ENCODE measurements at regions not wholly inside any gene's neighbourhood (a gene's known extent, or its start where the extent isn't known, plus 50 kb on each side); places are given as distances from the start of the nearest gene placed in this dataset.
A peak's percentile ranks its signal among the peaks of the same experiment; 100 is the strongest.
"Not testable (repeated sequence)": the region's sequence is repeated elsewhere in the genome, so short reads cannot be mapped to it uniquely, and the experiment has no call there.

DNA sequence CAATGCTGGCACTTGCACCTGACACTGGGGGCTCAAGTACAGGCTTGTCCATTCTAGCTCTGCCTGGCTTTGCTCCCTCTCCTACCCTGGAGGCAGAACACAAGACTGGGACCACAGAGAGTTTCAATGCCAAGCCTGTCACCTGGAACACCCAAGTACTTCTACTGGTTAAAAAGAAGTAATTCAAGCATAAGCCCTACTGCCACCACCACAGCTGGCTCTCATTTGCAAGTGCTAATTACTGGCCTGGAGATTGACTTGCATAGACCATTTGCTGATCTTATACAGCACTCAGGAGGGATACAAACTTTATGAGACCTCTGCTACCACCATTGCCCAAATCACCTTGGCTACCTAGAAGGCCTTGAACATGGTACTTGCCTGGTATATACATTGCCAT, 1550.9 kb downstream of the C4orf33 start:
- no peak for DNase-seq (ENCODE audit: low read depth)

GRCh38 chr4:130648570-130648969, 1552.6 kb downstream of the C4orf33 start:
- DNase-seq (ENCODE audit: low read depth) = no peak

GRCh38 chr4:130653842-130654241, 1557.9 kb downstream of the C4orf33 start:
- DNase-seq (ENCODE audit: low read depth) = no peak

- no peak for DNase-seq (ENCODE audit: low read depth)
Measured at GRCh38 chr4:130659320-130659719, 1563.4 kb downstream of the C4orf33 start.

DNA sequence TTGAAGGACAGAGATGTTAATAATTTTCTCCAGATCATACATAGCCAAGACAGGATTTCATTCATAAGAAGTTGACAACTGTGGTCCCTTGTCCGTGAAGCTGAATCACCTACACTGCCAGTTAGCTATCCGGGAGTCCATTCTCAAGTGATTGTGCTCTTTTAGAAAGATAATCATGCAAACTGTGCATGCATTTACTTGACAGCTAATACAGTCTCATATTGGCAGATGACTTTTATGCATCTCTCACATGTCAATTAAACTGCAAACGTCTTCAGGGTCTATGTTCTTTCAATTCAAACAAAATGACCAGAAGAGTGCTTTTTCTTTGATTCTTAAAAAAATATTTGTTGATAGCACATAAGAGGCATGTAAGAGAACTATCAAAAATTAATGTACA, 1572.9 kb downstream of the C4orf33 start:
- DNase-seq (ENCODE audit: low read depth) = no peak

GRCh38 chr4:130675266-130675665, 1579.3 kb downstream of the C4orf33 start:
- DNase-seq (ENCODE audit: low read depth) = no peak

DNA sequence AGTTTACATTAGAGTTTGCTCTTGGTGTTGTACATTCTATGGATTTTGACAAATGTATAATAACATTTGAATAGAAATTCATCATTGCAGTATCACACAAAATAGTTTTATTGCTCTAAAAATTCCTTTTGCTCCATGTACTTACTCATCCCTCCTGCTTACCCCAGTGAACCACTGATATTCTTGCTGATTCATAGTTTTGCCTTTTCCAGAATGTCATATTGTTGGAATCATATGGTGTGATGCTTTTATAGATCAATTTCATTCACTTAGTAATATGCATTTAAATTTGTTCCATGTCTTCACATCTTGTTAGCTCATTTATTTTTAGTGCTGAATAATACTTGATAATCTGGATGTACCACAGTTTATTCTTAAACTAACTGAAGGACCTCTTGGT, 1593.2 kb downstream of the C4orf33 start:
- DNase-seq (ENCODE audit: low read depth) = no peak

GRCh38 chr4:130698251-130698650, 1602.3 kb downstream of the C4orf33 start:
- DNase-seq (ENCODE audit: low read depth) = no peak

DNA sequence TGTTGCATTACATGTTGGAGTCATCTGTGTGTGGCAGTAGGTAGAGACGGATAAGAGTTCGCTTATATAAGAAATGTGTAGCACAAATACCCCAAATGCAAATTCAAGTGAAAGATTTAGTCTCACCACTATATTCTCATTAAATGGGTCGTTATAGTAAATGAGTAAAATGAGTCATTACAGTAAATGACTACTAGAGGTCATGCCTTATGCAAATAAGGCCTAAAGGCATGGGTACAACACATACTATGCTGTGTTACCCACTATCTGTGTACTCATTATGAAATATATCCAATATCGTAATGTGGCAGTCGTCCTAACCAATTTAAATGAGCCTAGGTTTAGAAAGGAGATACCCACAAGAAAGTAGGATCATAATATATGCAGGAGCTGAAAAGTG, 1603.1 kb downstream of the C4orf33 start:
- no peak for DNase-seq (ENCODE audit: low read depth)

DNA sequence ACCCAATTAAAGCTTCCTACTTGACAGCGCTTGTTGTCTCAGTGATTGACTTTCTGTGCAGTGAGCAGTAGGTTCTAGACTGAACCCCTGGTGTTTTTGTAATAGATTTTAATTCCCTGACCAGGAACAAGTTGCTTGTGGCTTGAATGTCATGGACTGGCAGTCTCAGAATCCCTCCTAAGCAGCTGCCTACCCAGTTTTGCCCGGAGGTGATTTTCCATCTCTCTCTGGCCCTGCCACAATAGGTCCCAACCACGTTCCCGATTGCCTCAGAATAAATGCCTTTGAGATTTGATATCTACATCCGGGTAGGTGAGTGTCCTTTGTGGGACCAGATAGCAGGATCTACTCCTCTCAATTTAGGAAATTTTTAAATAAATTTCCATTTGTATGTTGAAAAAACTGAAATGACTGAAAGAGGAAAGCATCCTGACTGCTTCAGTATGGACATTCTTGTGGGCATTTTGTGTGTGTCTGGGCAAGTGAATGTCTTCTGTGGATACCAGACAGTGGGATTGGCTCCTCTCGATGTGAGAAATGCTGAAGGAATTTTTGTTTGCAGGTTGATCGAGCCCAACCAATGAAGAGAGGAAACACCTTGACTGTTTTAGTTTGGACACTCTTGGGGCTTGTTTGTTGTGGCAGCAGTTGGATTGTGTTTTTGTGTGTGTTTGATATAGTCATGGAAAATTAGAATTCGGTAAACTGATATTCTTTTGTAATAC, 1607.4 kb downstream of the C4orf33 start:
- DNase-seq (ENCODE audit: low read depth) = no peak

DNA sequence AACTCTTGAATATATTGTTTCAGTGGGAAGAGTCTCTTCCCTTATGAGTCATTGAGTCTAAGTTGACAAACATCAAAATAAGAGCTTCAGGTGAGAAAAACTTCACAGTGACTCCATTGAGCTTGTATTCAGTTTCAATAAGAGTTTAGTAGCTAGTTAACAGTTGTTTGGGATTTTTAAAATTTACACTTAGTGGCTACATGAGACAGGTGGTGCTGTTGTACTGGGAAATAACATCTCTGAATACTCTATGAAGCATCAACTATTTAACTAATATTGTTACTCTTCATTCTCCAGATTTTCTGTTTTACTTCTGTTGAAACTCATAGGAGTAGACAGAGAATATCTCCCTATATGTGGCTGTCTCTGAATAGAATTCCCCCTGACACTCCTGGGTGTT, 1609.1 kb downstream of the C4orf33 start:
- DNase-seq (ENCODE audit: low read depth) = no peak

- DNase-seq (ENCODE audit: low read depth) = peak; percentile 32
Measured at GRCh38 chr4:130712038-130712437, 1616.1 kb downstream of the C4orf33 start.

GRCh38 chr4:130714006-130714405, 1618.1 kb downstream of the C4orf33 start:
- DNase-seq (ENCODE audit: low read depth) = no peak

- peak; percentile 33 for DNase-seq (ENCODE audit: low read depth)
Measured at GRCh38 chr4:130722361-130722760, 1626.4 kb downstream of the C4orf33 start.

DNA sequence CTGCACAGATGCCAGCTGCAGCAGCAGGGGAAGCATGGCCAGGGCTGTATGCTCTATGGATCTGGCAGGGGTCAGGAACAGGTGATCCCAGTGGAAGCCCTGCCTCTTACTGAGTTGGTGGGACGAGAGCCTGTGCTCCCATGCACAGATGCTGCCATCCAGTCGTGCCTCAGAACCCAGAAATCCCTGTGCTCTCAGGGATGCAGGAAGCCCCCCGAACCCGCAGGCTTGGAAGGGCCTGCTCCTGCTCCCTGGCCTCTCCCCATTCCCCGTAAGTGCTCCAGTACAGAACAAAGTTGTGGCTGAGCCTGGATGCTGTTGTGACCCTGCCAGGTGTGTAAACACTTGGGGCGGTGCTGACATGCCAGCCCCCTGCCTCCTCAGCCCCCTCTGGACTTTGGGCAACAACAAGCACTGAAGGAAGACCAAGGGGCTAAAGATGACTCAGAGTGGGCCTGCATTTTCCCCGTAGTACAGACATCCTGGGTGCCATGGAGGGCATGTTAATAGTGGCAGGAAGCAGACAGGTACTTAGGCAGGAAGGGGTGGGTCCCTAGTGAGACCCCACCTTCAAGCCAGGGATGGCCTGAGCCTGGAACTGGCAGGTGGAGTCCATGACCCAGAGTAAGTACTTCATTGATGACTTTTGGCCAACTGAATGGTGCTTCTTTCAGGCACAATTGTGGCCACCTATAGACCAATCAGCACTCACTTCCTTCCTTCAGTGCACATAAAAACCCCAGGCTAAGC, 1640.7 kb downstream of the C4orf33 start:
- no peak for DNase-seq (ENCODE audit: low read depth)

DNA sequence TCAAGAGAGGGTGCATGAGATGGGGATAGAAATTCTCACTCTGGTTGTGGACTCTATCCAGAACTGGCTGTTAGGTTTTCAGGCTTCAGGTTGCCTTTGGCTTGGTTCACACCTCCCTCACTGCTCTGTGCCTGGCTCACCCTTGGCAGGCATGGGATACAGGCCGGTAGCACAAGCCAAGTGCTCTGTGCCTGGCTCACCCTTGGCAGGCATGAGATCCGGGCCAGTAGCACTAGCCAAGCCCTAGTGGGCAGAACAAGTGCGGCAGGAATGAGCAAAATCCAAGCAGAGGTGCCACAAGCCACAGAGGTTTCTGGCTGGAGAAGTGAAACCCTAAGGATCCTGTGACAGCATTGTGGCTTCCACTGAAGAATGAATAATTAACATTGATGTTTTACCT, 1642.3 kb downstream of the C4orf33 start:
- no peak for DNase-seq (ENCODE audit: low read depth)

DNA sequence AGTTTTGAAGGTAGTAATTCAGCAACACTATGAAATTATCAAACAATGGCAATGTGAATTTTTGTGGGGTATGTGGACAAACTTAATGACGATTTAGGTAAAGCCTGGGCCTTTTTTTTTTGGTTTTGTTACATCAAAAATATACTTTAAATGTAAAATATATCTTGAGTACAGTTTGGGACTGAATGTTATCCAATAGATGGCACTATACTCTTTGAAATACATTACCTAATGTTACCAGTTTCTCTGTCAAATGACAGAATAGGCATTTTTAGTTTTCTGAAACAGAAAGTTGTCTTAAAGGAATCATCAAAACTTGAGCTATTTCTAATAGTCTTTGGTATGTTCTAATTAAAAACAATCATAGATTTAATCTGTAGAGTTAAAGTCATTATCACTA, 1651.9 kb downstream of the C4orf33 start:
- peak; percentile 13 for DNase-seq (ENCODE audit: low read depth)

- DNase-seq (ENCODE audit: low read depth) = no peak
Measured at GRCh38 chr4:130753926-130754325, 1658.0 kb downstream of the C4orf33 start.

DNA sequence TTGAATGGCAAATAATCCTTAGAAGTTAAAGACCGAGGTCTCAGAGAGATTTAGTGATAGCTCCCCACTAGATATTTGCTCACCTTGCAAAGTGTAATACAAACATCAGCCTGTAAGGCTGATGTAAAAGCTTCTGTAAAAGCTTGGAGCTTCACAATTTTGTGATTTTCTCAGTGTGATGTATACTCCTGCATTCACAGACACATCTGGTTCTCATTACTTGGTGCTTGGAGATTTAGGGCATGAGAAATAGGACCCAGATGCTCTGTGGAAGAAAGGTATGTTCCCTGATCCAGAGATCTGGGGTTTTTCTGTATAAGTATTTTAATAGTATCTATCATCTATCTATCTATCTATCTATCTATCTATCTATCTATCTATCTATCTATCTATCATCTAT, 1664.3 kb downstream of the C4orf33 start:
- DNase-seq (ENCODE audit: low read depth) = no peak

- not testable (repeated sequence) for DNase-seq (ENCODE audit: low read depth)
Measured at GRCh38 chr4:130767384-130767783, 1671.4 kb downstream of the C4orf33 start.

DNA sequence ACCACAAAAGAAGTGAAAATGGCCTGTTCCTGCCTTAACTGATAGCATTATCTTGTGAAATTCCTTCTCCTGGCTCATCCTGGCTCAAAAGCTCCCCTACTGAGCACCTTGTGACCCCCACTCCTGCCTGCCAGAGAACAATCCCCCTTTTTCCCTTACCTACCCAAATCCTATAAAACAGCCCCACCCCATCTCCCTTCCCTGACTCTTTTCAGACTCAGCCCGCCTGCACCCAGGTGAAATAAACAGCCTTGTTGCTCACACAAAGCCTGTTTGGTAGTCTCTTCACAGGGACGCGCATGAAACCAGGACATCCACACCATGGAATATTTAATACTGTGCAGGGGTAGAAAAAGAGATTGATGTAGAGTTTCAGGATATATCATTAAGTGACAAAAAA, 1677.0 kb downstream of the C4orf33 start:
- not testable (repeated sequence) for DNase-seq (ENCODE audit: low read depth)

- peak; percentile 17 for DNase-seq (ENCODE audit: low read depth)
Measured at GRCh38 chr4:130808492-130808891, 1712.5 kb downstream of the C4orf33 start.

DNA sequence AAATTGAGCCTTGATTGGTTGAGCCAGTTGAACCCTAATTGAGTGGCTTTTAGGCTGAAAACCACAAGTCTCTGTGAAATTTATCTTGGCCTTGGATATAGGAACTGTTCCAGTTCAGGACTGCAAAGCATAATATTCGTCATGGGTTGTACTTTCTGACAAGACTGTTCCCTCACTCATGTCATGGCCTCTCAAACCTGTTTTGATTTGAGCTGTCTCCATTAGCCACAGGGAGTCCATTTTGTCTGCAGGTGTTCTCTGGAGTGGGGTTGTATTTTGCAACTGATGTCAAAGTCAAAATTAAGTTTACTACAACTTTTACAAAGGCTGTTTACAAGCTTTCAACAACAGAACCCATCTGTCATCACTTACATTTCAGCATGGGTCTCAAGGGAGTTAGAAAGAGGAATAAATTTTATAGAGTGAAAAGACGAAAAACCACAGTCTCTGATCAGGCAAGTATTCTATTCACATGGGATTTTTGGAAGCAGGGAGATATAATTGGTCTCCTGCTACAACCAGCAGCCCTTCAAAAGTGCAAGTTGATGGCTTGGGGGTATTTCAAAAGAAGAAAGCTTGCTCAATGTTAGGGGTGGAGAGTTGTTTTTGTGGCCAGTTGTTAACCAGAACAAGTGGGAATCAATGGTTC, 1716.3 kb downstream of the C4orf33 start:
- no peak for DNase-seq (ENCODE audit: low read depth)
